ENCODE measurements at regions not wholly inside any gene's neighbourhood (a gene's known extent, or its start where the extent isn't known, plus 50 kb on each side); places are given as distances from the start of the nearest gene placed in this dataset.
"Not testable (repeated sequence)": the region's sequence is repeated elsewhere in the genome, so short reads cannot be mapped to it uniquely, and the experiment has no call there.

DNA sequence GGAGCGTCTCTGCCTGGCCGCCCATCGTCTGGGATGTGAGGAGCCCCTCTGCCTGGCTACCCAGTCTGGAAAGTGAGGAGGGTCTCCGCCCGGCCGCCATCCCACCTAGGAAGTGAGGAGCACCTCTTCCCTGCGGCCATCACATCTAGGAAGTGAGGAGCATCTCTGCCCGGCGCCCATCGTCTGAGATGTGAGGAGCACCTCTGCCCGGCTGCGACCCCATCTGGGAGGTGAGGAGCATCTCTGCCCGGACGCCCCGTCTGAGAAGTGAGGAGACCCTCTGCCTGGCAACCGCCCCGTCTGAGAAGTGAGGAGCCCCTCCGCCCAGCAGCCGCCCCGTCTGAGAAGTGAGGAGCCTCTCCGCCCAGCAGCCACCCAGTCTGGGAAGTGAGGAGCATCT, 84.5 kb downstream of the IDS start:
- not testable (repeated sequence) for DNase-seq

DNA sequence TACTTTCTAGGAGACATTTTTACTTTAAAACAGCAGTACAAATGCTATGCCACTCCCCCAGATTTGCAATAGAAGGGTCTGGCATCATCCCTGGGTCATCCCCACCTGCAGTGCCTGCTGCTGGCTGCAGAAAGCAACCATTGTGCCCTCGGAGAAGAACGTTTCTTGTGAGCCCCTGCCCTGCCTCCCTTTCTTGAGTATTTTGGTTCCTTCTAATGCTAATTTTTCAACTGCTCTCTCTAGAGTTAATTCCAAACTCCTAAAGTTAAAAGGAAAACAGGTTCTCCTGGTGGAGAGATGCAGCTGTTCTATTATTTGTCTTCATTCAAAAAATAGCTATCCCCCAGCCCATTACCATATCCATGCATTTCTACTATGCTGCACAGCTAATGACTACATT, 107.1 kb downstream of the IDS start:
- DNase-seq: no peak

DNA sequence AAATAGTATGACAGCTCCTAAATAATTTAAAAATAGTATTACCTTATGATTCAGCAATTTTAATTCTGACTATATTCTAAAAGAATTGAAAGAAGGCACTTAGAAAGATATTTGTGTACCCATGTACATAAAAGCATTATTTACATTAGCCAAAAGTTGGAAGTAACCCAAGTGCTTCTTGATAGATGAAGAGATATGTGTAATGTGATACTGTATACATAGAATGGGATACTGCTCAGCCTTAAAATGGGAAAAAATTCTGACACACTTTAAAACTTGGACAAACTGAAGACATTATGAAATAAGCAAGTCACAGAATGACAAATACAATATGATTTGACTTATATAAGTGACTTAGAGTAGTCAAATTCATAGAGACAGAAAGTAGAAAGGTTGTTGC, 112.2 kb downstream of the IDS start:
- DNase-seq: peak; percentile 52

DNA sequence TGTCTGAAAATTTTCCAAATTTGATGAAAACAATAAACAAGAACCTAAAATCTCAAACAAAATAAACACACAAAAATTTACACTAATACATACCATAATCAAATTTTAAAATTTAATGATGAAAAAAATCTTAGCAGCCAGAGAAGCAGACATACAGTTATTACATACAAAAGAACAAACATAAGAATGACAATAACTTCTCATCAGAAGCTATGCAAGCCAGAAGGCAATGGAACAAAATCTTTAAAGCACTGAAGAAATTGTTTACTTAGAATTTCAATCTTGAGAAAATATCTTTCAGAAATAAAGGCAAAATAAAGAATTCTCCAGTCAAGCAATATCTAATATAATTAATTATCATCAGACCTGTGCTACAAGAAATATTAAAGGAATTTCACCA, 121.3 kb downstream of the IDS start:
- DNase-seq: no peak

DNA sequence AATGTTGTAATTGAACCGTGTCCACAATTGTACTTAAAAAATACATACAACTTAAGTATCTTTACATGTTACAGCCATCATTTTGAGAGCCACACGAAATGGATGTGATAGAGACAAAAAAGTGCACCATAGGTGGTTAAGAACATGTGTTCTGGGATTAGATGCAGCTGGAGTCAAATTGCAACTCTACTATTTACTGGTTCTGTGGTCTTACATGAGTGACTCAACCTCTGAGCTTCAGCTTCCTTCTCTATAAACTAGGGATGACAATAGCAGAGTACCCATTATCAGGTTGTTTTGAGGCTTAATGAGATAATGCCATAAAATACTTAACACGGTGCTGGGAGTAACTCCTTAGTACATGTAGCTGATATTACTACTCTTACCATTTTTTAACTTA, 130.4 kb downstream of the IDS start:
- DNase-seq: no peak

DNA sequence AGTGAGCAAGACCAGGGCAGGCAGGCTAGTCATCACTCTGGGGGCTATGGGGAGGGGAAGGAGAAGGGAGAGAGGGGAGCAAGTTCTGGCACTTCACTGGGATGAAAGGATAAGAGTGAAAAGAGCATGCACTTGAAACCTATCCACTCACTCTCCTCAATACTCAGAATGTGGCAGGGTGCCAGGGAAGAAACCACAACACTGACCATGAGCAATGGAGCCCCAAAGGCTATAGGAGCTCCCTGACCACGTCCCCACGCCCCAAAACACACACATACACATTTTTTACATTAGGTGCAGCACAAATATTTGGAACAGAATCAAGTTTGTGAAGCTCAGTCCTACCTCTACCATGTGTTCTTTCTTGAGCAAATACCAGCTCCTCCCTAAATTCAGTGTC, 132.2 kb downstream of the IDS start:
- DNase-seq: no peak

DNA sequence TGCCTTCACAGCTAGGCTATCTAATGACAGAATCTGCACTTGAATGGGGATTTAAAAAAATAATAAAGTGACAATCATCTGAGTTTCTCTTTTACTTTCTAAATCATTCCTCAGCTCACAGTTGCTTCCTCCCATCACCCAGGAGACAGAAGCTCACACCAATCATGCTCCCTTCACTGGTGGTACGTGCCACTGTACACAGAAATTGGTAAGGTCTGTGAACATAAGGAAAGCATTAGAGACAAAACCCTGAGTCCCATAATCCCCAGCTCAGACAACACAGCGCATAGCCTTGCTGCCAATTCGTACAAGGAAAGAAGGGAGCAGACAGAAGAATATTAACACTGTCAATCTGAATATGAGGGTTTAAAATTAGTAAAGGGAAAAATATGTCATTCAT, 133.1 kb downstream of the IDS start:
- peak; percentile 79 for DNase-seq

DNA sequence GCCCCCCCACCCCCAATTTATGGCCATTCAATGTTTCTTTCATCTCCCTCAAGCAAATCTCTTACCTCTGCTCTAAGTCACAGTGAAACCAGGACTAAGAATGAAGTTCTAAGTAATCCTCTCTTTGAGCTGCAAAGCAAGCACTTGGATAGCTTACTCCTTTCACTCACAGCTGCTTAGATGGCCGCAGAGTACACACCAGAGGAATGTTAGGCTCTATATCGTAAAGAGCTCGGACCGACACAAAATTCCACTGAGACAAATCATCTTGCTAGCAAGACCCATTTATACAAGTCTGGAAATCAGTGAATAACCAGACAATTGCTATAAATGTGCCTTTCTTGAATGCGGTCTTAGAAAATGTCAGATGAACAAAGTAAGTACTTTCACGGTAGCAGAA, 135.0 kb downstream of the IDS start:
- DNase-seq: no peak

DNA sequence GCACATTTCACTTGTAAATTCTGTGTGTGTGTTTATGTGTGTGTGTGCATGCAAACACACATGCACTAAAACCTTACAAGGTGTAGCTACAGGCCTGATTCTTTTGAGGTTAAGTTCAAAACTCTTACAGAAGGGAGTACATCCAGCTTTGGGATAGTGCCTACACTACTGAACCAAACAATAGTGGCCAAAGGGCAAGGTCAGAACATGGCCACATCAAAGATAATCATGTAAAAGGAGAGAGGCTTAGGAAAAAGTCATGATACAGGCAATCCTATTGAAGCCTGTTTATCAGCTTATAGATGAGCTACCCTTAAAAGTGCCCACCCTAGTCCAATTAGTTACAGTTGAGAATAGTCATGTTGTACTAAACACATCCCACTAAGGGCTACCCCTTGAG, 139.6 kb downstream of the IDS start:
- DNase-seq: no peak

DNA sequence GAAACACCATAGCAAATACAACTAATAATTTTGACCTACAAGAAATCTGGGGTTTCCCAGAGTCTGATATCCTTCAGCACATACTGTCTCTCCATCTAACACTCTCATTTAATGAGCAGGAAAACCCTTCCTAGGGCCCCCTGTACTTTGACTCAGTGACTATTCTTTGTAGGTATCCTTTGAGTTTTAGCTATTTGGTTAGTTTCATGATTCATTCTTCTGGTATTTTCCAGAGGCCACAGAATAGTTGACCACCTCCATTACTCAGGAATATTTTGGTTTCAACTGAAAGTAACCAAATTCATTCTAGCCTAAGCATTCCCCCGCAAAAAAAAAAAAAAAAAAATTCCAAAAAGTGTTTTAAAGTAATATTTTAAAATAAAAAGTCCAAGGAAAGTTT, 140.0 kb downstream of the IDS start:
- DNase-seq: peak; percentile 48

DNA sequence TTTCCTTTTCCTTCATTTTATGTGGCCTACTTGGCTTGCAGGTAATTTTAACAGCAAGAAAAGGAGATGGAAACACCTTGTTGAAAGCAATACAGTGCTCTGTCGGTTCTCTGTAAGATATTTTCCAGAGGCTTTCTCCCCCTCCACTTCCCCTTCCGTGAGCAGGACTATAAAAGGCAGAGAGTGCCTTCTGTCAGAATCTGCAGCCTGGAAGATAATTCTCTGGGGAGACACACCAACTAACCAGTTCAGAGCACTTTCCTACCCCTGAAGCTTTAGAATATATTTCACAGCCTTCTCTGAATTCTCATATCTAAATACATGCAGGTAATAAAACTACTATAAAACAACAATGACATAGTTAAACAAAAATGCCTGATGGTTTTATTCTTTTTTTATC, 141.1 kb downstream of the IDS start:
- DNase-seq: no peak

DNA sequence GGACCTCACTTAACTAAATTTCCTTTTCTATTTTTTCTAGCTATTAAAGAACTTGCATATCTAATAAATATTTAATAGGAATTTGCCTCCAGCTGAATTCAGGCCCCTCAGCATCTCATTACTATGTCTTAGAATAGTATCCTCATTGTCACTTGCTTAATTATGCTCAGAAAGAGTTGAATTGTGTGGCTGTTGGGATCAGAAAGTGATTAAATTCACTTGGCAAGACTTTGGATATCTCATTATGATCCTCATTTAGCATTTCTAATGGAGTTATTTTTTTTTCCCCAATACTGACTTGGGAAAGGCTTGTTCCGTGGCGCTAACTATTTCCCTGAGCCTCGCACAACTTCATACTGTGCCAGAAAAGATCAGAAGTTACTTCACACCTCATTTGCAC, 158.8 kb downstream of the IDS start:
- no peak for DNase-seq

DNA sequence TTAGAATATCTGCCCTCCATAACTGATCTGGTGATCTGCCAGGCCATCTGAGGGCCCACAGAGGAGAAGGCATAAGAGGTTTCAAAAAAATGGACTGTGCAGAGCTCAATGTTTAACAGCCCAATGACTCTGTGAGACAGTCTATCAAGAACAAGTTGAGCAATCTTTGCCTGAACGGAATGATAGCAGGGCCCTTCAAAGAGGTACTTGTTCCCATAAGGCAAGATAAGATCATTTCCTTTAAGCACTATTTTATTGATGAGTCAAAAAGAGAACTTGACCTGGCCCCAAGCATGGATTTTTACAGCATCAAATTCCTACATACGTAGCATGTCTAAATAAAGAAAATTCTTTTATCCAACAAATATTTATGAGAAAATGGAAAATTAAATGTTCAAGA, 182.8 kb downstream of the IDS start:
- DNase-seq: no peak

DNA sequence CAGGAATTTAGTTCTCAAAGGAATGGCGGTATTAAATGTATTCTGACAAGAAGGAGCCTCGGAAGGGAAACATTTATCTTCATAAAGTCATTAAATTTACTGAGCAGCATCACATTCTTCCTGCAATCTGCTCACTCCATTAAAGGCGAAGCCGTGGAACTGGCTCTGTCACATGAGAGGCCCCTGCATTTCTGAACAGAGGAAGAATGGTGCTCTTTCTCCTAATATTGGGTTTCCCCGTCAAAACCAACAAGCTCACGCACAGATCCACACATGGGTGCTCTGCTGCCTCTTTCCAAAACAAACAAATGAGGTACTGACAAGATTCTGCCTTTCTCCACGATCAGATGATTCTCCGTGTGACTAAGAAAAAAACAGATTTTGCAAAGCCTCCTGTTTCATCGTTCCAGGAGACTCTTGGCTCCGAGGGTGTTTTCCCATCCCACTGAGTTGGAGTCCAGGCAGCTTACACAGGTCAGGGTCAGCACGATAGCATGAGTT, 191.2 kb downstream of the IDS start:
- peak; percentile 20 for DNase-seq

DNA sequence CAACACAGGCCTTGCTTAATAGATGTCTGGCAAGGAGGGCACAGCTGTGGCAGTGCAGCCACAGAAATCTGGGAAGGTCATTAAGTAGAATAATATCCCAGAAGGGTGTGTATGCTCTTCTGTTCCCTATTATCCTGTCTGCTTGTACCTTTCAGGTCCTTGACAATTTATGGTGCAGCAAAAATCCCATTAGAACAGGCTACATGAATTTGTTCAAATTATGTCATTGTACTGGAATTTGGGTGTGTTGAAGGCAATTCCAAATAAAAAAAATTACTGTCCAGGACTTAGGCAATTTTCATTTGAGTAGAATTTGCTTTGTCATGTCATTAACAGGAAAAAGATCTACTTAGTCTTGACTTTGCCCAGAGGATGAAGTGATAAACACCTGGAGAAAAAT, 192.1 kb downstream of the IDS start:
- peak; percentile 14 for DNase-seq

DNA sequence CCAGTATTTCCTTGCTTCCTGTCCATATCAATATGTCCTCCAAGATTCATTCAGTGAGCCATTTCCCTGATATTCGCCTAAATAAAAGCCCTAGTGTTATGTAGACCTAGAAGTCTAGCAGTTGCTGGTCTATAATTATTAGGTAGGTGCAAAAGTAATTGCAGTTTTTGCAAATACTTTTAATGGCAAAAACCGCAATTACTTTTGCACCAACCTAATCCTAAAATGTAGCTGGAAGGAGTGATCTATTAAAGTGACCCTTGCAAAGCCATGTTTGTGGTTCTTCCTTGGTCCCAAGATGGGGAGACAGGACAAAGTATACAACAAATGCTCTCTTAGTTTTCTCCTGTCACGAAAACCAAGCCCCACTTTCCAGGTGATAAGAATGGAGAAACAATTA, 193.0 kb downstream of the IDS start:
- no peak for DNase-seq

DNA sequence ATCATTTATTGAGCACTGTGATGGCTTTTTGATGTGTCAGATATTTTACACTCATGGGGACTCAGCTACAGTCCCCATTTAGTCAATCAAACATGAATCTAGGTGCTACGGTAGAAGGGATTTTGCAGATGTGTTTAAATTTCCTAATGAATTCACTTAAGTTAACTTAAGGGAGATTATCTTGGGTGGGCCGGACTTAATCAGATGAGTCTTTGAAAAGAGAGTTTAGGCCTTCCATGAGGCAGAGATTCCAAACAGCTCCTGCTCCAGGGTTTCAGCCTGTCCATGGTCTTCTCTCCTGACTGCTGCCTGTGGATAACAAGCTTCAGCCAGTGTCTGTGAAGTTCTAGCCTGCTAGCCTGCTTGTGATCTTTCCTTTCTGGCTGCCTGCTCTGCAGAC, 202.4 kb downstream of the IDS start:
- DNase-seq: no peak

DNA sequence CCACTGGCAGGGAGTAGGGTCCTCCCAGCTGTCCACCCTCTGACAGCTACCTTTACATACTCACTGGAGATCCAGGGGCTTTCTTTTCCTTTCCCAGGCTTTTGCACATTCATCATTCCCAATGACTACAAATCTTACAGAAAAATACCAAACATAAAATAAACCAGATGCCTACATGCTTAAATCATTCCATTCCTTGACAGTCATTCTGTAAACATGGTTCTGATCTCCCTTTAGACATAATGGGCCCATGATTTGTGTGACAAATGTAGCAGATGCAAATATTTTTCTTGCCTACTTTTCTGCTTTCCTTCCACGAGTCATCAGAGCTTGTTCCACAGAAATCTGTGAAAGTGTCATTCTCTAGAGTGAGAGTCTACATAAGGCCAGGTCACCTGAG, 207.0 kb downstream of the IDS start:
- DNase-seq: peak; percentile 60

DNA sequence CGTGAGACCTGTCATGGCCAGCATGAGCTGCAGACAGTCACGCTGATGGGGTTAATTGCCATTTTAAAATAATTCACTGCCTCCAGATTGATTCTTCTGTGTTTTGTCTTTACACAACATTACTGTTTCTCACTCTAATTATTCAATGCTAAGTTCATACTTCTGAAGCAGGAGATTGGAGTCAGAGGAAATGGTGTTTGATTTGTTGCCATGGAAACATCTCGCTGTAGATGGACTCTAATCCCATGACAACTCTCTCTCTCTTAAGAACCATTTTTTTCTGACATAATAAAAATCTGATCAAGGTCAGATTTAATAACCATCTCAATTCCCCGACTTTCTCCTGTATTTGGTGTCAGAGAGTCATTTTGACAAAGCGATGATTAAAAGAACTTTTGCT, 209.0 kb downstream of the IDS start:
- no peak for DNase-seq

DNA sequence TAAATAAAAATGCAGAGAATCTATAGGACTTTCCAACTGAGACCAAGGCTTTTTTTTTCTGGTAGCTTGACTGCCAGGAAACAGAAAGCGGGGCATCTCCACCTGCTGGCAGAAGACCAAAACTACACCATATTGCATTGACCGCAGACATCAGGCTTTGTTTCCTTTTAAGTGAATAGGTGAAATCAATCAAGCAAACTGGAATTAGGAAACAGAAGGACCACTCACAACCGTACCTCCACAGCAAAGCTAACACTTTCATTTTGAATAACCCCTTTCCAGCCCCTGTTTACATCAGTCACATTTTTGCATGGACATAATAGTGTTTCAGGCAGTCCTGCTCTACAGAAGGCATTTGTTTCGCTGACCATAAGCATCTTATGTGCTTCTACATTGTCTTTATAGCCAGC, 218.2 kb downstream of the IDS start:
- DNase-seq: peak; percentile 58

DNA sequence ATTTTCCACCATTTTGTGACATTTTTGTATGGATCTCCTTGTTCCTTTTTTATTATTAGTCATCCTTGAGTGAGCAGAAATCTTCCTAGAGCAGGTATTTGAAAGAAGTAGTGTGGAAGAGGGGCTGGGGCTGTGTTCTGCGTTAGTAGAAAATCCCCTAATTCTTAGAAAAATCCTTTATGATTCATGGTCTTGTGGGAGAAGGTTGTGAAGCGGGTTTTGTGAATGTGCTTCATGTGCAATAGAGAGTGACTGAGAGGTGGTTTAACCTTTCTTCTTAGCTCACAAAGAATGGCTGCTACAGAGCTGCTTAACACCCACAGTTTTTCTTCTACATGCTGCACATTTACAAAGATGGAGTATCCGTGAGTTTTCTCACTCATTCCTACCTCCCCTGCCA, 220.5 kb downstream of the IDS start:
- DNase-seq: no peak

DNA sequence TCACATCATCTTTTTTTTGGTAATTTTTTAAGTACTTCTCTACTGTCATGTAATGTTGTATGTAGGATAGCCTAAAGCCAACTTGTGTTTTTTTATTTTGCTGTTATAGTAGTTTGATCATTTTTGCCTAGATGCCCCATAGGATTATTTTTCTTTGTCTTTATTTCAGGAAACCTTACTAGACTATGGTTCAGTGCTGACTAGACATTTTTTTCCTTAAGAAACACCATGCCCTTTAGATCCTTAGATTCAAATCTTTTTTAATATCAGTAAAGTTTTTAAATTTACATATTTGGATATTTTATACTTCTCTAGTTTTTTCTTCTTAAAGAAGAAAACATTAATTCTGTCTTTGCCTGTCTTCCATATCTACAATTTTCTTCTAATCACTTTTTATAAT, 221.3 kb downstream of the IDS start:
- no peak for DNase-seq

DNA sequence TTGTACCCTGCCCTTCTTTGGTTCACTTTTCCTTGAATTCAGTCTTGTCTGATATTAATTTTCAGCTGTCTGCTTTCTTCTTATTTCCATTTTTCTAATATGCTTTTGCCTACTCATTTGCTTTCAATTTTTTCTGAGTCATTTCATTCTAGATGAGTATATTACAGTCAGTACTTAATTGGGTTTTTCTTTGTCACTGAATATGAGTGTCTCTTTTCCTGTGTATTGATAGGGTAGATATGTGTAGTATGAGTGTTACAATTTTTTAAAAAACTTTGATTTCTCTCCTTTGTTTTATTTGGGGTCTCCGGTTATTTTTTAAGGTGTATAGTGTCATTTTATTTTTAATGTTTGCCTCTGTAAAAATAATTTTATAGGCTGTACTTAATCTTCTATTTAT, 222.2 kb downstream of the IDS start:
- DNase-seq: no peak

DNA sequence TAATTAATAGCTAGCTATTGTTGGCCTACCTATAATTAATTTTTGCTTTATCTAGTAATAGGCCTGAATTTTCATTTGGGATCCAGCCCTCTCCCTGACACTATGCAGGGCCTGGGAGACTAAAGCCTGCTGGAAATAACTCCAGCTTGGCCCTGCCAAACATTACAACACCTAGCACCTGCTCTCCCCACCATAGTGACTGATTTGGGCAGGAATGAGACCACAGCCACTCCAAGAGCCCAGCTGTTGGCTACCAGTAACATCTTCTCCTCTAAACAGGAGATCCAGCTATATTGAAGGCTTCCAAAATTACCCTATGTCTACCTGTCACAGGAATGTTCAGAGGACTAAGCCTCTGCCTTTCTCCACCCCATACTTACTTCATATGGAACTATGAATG, 225.1 kb downstream of the IDS start:
- no peak for DNase-seq

DNA sequence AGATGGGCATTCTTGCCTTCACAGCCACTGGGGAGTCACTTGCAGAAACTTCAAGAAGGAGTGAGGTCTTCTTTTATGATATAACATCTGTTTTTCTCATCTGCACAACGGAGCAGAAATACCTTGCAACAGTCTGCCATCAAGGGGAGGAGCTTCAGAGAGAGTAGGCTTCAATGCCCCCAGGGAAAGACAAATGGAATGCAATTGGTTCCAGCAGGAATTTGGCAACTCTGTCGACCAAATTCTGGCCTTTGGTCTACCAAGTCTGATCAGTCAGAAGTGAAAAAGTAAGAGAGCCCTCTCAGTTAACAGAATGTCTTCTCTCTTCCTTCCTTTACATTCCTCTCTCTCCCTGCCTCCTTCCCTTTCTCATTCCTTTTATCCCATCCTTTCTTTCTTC, 229.3 kb downstream of the IDS start:
- peak; percentile 43 for DNase-seq
